ENCODE measurements at regions not wholly inside any gene's neighbourhood (a gene's known extent, or its start where the extent isn't known, plus 50 kb on each side); places are given as distances from the start of the nearest gene placed in this dataset.

- ChIA-PET CTCF (interaction anchor here (0.9 to 1.6 kb wide), 3 partner anchors 9 to 33 kb away, joined by 3 to 5 read pairs (median 3); no protein-coding TSS in a partner anchor), POLR2A (no interaction called here)
- TF ChIP-seq CTCF (IDR thresholded peaks at IDR 0.05; ENCODE audit: control extremely low read depth, extremely low read depth, low read depth, missing control alignments) = no peak
- DNase-seq (ENCODE audit: extremely low spot score) = no peak
Observed at GRCh38 chr9:109963079-109963478, 183.1 kb downstream of the PALM2AKAP2 start.

- TF ChIP-seq CTCF (IDR thresholded peaks at IDR 0.05; ENCODE audit: control extremely low read depth, extremely low read depth, low read depth, missing control alignments) = no peak
Observed at GRCh38 chr9:109966643-109967368, 186.8 kb downstream of the PALM2AKAP2 start.

DNA sequence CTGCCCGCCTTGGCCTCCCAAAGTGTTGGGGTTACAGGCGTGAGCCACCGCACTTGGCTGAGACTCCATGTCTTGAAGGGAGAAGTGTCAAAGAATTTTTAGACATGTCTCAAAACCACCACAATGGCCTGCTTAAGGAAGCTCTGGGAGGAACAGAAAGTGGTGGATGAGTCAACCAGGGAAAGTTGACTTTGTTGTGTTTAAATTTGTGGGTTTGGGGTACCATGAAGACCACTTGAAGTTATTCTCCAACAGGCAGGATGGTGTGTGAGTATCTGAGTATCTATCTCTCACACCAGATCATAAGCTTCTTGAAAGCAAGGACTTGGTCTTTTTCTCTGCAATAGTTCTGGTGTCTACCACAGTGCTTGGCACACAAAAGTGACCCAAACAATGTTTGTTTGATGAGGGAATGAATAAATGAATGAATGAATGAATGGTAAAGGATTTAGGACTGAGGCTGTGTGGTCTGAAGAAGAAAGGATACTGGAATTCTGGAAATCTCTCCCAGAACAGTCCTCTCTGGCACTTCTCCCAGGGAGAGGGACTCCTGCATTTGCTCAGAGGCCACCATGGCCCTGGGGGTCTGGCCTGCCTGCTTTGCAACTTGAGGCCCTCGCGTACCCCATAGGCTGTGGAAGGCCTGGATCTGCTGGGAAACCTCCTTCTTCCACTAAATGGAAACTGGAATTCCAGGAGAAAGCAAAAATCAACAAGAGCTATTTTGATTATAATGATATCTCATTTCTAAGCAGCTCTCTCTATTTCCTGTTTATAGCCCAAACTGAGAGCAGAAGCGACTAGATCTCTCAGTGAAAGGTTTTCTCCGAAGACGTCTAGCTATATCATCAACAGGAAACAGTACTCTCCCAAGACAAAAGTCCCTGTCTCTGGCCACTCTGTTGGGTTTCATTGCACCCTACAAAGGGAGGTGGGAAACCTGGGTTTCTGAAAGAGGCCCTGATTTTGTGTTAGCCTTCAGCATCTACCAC lies 187.9 kb downstream of the PALM2AKAP2 start:
- no peak for TF ChIP-seq CTCF (IDR thresholded peaks at IDR 0.05; ENCODE audit: control extremely low read depth, extremely low read depth, low read depth, missing control alignments)
- ChIA-PET POLR2A (interaction anchor here (1.0 kb wide), 1 partner anchor 61 kb away, joined by 3 read pairs; no protein-coding TSS in a partner anchor), CTCF (interaction anchor here (0.7 to 5.9 kb wide), 21 partner anchors 8 to 186 kb away, joined by 3 to 46 read pairs (median 4); no protein-coding TSS in a partner anchor)
- peak; percentile 43 for DNase-seq (ENCODE audit: extremely low spot score)

More at GRCh38 chr9:109966643-109967368, 186.8 kb downstream of the PALM2AKAP2 start:
- DNase-seq (ENCODE audit: extremely low spot score) = peak; percentile 45
- ChIA-PET POLR2A (interaction anchor here (0.7 to 0.9 kb wide), 2 partner anchors 32 to 48 kb away, joined by 3 read pairs; no protein-coding TSS in a partner anchor), CTCF (interaction anchor here (0.8 to 5.9 kb wide), 21 partner anchors 8 to 187 kb away, joined by 3 to 46 read pairs (median 4); no protein-coding TSS in a partner anchor)

DNA sequence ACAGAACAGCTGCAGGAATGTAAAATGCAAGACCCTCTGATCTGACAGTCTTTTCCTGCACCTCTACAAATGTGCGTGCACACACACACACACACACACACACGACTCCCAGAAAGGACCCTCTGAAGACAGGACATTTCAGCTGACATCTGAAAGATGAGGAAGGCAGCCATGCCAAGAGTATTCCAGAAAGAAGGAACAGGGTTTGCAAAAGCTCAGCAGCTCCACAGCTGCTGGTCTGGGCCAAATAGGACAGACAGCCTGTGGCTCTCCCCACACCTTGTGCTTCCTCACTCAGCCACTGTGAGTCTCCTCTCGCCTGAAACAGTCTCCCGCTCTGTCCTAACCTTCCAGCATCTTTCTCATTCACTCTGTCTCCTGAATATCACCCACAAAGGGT lies 189.0 kb downstream of the PALM2AKAP2 start:
- ChIA-PET POLR2A (interaction anchor here (0.6 to 1.0 kb wide), 2 partner anchors 62 to 1890 kb away, joined by 3 to 9 read pairs; no protein-coding TSS in a partner anchor), CTCF (interaction anchor here (1.0 to 5.9 kb wide), 11 partner anchors 11 to 185 kb away, joined by 3 to 46 read pairs (median 5); no protein-coding TSS in a partner anchor)
- DNase-seq (ENCODE audit: extremely low spot score) = no peak
- peak; percentile 37 for TF ChIP-seq CTCF (IDR thresholded peaks at IDR 0.05; ENCODE audit: control extremely low read depth, extremely low read depth, low read depth, missing control alignments)

DNA sequence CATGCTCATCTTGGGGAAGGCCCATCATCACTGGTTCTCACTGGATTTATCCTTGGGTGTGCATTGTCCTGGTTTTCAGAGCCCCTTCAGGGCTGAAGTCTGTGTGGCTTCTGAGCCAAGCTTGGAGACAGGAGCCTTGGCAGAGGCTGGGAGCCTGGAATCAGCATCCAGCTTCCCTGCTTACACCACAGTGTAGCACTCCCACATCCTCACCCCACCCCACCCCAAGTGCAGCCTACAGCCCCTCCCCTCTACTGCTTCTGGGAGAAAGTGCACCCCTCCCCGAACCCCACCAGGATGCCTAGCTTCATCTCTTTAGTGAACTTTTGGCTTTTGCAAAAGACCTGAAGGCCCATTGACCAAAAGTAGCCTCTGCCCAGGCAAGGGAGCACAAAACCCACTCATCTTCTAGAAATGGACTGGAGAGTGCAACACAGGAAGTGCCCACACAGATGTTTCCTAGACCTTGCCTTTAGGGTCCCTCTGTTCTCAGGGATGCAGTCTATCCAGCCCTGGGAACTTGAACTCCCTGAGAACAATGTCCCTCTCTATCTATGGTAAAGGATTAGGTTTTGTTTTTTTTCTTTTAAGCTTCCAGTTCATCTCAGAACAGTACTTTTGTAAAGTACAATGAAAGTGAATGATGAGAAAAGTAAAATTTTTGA lies 189.7 kb downstream of the PALM2AKAP2 start:
- DNase-seq (ENCODE audit: extremely low spot score) = no peak
- TF ChIP-seq CTCF (IDR thresholded peaks at IDR 0.05; ENCODE audit: control extremely low read depth, extremely low read depth, low read depth, missing control alignments) = no peak
- POLR2A ChIA-PET = no interaction called here
- CTCF ChIA-PET = interaction anchor here (1.0 to 5.9 kb wide), 7 partner anchors 11 to 185 kb away, joined by 3 to 46 read pairs (median 5); no protein-coding TSS in a partner anchor
